Progenitor cell of endocrine pancreas (in vitro differentiated cells): ENCODE measurements at regions not wholly inside any gene's neighbourhood (a gene's known extent, or its start where the extent isn't known, plus 50 kb on each side); places are given as distances from the start of the nearest gene placed in this dataset.
"Not testable (repeated sequence)": the region's sequence is repeated elsewhere in the genome, so short reads cannot be mapped to it uniquely, and the experiment has no call there.

Experiments
- DNase-seq: peaks from one replicate; pipeline ENCODE4 v3.0.0; 2021; ENCODE audit warnings: low spot score; ENCODE audit not compliant: unreplicated experiment
- H3K27ac Mint-ChIP-seq: 2 replicates; pipeline ENCODE4 v1.8.0; 2021; ENCODE audit warnings: mild to moderate bottlenecking, moderate library complexity, mixed read lengths
- H3K27me3 Mint-ChIP-seq: 2 replicates; pipeline ENCODE4 v1.8.0; 2021; ENCODE audit warnings: mixed read lengths
- H3K36me3 Mint-ChIP-seq: 2 replicates; pipeline ENCODE4 v1.8.0; 2022; ENCODE audit warnings: mixed read lengths; ENCODE audit not compliant: insufficient read depth
- H3K4me1 Mint-ChIP-seq: 2 replicates; pipeline ENCODE4 v1.8.0; 2021; ENCODE audit warnings: low read depth, mixed read lengths
- H3K4me3 Mint-ChIP-seq: 2 replicates; pipeline ENCODE4 v1.8.0; 2021; ENCODE audit warnings: low read depth, mild to moderate bottlenecking, moderate library complexity, mixed read lengths
- H3K9me3 Mint-ChIP-seq: 2 replicates; pipeline ENCODE4 v1.8.0; 2021; ENCODE audit warnings: low read depth, mixed read lengths
- TF ChIP-seq, protein P1 (sequence below): fragments of 200-600 bp; sonication (generic); IDR thresholded peaks from one replicate; pipeline ENCODE4 v1.5.0; 2021; ENCODE audit warnings: antibody characterized with exemption, mild to moderate bottlenecking; ENCODE audit not compliant: unreplicated experiment

- no peak overlapping the region for H3K4me3 Mint-ChIP-seq
- no peaks in the 10 kb centered on the region for H3K36me3 Mint-ChIP-seq
- TF ChIP-seq, protein P1, sequence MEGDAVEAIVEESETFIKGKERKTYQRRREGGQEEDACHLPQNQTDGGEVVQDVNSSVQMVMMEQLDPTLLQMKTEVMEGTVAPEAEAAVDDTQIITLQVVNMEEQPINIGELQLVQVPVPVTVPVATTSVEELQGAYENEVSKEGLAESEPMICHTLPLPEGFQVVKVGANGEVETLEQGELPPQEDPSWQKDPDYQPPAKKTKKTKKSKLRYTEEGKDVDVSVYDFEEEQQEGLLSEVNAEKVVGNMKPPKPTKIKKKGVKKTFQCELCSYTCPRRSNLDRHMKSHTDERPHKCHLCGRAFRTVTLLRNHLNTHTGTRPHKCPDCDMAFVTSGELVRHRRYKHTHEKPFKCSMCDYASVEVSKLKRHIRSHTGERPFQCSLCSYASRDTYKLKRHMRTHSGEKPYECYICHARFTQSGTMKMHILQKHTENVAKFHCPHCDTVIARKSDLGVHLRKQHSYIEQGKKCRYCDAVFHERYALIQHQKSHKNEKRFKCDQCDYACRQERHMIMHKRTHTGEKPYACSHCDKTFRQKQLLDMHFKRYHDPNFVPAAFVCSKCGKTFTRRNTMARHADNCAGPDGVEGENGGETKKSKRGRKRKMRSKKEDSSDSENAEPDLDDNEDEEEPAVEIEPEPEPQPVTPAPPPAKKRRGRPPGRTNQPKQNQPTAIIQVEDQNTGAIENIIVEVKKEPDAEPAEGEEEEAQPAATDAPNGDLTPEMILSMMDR, result peak; percentile 86
- H3K27ac Mint-ChIP-seq, result no peak overlapping the region
- peaks cover 2% of the 10 kb centered on the region for H3K9me3 Mint-ChIP-seq
- no peaks in the 10 kb centered on the region for H3K27me3 Mint-ChIP-seq
- H3K4me1 Mint-ChIP-seq, result no peaks in the 10 kb centered on the region
- no peak for DNase-seq
These were observed 409.2 kb downstream of the IPO8 start for GRCh38 chr12:30286345-30286926.

GRCh38 chr12:30278401-30278800, 417.3 kb downstream of the IPO8 start:
- Mint-ChIP-seq H3K36me3 (peaks cover 1% of the 10 kb centered on the region), H3K9me3 (peaks cover 11% of the 10 kb centered on the region), H3K4me3 (no peak overlapping the region), H3K27me3 (peaks cover 2% of the 10 kb centered on the region), H3K27ac (no peak overlapping the region), H3K4me1 (no peaks in the 10 kb centered on the region)
- no peak for DNase-seq
- TF ChIP-seq, protein P1, result no peak

DNA sequence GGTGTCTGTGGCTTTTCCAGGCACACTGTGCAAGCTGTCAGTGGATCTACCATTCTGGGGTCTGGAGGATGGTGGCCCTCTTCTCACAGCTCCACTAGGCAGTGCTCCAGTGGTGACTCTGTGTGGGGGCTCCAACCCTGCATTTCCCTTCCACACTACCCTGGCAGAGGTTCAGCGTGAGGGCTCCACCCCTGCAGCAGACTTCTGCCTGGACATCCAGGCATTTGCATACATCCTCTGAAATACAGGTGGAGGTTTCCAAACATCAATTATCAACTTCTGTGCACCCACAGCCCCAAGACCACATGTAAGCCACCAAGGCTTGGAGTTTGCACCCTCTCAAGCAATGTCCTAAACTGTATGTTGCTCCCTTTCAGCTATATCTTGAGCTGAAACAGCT, 423.2 kb downstream of the IPO8 start:
- not testable (repeated sequence) for H3K4me1 Mint-ChIP-seq, H3K36me3 Mint-ChIP-seq, H3K4me3 Mint-ChIP-seq, H3K27ac Mint-ChIP-seq, DNase-seq, H3K27me3 Mint-ChIP-seq
- peaks cover 12% of the 10 kb centered on the region for H3K9me3 Mint-ChIP-seq

GRCh38 chr12:30269496-30269895, 426.2 kb downstream of the IPO8 start:
- Mint-ChIP-seq H3K27me3 (no peaks in the 10 kb centered on the region), H3K4me3 (no peak overlapping the region), H3K27ac (peak overlapping the region; percentile 4), H3K9me3 (peaks cover 22% of the 10 kb centered on the region), H3K4me1 (peaks cover 5% of the 10 kb centered on the region), H3K36me3 (peaks cover 4% of the 10 kb centered on the region)
- TF ChIP-seq, protein P1, result no peak
- no peak for DNase-seq

DNA sequence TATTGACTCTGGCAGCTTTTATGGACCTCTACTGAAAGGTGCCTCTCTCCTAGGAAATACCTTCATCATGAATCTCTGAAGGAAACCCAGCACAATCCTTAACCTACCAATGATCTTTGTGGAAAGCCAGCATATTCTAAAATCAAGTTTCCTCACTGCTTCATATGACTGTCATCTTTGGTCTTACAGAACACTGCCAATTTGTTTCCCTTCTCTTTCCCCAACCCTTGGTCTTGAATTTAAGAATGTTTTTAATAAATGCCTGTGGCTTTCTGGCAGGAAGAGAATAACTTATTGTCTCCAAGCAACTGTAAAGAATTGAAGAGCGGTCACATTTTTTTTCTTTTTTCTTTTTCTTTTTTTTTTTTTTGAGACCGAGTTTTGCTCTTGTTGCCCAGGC, 427.6 kb downstream of the IPO8 start:
- no peak for DNase-seq
- H3K4me1 Mint-ChIP-seq, result peaks cover 5% of the 10 kb centered on the region
- peaks cover 16% of the 10 kb centered on the region for H3K9me3 Mint-ChIP-seq
- H3K27ac Mint-ChIP-seq, result no peak overlapping the region
- TF ChIP-seq, protein P1, result no peak
- H3K27me3 Mint-ChIP-seq, result no peaks in the 10 kb centered on the region
- peaks cover under 1% of the 10 kb centered on the region for H3K36me3 Mint-ChIP-seq
- H3K4me3 Mint-ChIP-seq, result no peak overlapping the region

GRCh38 chr12:30263434-30263833, 432.2 kb downstream of the IPO8 start:
- no peak for DNase-seq
- H3K36me3 Mint-ChIP-seq, result no peaks in the 10 kb centered on the region
- peaks cover 10% of the 10 kb centered on the region for H3K9me3 Mint-ChIP-seq
- TF ChIP-seq, protein P1, result no peak
- no peak overlapping the region for H3K27ac Mint-ChIP-seq
- no peak overlapping the region for H3K4me3 Mint-ChIP-seq
- H3K4me1 Mint-ChIP-seq, result no peaks in the 10 kb centered on the region
- no peaks in the 10 kb centered on the region for H3K27me3 Mint-ChIP-seq
